ENCODE measurements at regions not wholly inside any gene's neighbourhood (a gene's known extent, or its start where the extent isn't known, plus 50 kb on each side); places are given as distances from the start of the nearest gene placed in this dataset.

DNA sequence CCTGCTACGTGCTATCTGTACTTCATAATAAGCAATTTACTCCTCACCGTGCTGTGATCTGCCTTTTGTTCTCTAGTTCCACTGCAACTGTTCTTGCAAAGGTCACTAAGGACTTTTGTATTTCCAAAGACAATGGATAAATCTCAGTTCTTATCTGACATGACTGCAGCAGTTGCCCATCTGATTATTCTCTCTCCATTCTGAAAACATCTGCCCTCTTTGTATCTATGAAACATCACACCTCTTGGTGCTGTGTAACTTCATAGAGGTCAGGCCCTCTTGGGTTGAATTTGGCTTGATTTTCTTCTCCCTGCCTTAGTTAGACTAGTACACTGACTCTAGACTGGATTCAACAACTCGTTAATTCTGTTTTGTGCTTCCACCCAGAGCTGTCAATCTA lies 319.6 kb downstream of the BTG1 start:
- Mint-ChIP-seq H3K27me3 (ENCODE audit: low read depth) (no peaks in the 10 kb centered on the region), H3K4me1 (no peaks in the 10 kb centered on the region), H3K36me3 (no peaks in the 10 kb centered on the region), H3K27ac (no peak overlapping the region), H3K9me3 (no peaks in the 10 kb centered on the region), H3K4me3 (no peak overlapping the region)
- TF ChIP-seq, protein P1, sequence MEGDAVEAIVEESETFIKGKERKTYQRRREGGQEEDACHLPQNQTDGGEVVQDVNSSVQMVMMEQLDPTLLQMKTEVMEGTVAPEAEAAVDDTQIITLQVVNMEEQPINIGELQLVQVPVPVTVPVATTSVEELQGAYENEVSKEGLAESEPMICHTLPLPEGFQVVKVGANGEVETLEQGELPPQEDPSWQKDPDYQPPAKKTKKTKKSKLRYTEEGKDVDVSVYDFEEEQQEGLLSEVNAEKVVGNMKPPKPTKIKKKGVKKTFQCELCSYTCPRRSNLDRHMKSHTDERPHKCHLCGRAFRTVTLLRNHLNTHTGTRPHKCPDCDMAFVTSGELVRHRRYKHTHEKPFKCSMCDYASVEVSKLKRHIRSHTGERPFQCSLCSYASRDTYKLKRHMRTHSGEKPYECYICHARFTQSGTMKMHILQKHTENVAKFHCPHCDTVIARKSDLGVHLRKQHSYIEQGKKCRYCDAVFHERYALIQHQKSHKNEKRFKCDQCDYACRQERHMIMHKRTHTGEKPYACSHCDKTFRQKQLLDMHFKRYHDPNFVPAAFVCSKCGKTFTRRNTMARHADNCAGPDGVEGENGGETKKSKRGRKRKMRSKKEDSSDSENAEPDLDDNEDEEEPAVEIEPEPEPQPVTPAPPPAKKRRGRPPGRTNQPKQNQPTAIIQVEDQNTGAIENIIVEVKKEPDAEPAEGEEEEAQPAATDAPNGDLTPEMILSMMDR (IDR thresholded peaks at IDR 0.05; ENCODE audit: unreplicated experiment) = no peak
- DNase-seq (ENCODE audit: low spot score in 2 of 2, unreplicated experiment in 2 of 2) = no peak

DNA sequence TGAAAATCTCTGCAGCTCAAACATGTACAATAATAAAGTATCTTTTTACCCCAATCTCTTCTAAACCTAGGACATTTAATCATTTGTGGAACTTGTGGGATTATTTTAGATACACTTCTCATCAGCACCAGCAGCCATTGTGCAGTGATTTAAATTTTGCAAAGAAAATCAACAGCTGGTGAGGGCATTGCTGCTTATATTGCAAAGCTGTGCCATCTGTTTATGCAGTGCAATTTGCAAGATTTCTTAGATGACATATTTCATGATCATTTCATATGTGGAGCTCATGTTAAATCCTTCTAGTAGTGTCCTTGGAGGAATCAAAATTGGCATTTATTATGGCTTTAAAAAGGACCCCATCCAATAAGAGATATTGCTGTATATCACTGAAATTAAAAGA lies 320.7 kb downstream of the BTG1 start:
- DNase-seq (ENCODE audit: low spot score in 2 of 2, unreplicated experiment in 2 of 2) = no peak
- Mint-ChIP-seq H3K4me1 (no peaks in the 10 kb centered on the region), H3K27me3 (ENCODE audit: low read depth) (no peaks in the 10 kb centered on the region), H3K9me3 (peaks cover 5% of the 10 kb centered on the region), H3K4me3 (no peak overlapping the region), H3K27ac (no peak overlapping the region), H3K36me3 (peaks cover 3% of the 10 kb centered on the region)
- TF ChIP-seq, protein P1 (IDR thresholded peaks at IDR 0.05; ENCODE audit: unreplicated experiment) = no peak

DNA sequence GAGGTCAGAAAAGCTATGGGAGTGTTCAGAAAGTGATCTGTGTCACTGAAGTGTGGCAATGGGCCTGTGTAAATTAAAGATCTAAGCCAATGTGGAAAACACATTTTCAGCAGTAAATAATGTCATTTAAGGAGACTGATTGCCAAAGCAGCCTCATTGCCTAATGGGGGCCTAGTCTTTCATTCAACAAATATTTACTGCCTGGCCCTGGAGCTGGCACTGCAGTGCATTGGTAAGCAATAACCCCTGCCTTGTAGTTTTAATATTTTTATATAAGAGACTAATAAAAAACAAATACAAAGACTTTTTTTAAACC lies 326.6 kb downstream of the BTG1 start:
- Mint-ChIP-seq H3K9me3 (peaks cover 8% of the 10 kb centered on the region), H3K4me3 (no peak overlapping the region), H3K27me3 (ENCODE audit: low read depth) (no peaks in the 10 kb centered on the region), H3K27ac (peak overlapping the region; percentile 49), H3K36me3 (peaks cover 3% of the 10 kb centered on the region), H3K4me1 (peaks cover 14% of the 10 kb centered on the region)
- DNase-seq (ENCODE audit: low spot score in 2 of 2, unreplicated experiment in 2 of 2) = no peak
- TF ChIP-seq, protein P1 (IDR thresholded peaks at IDR 0.05; ENCODE audit: unreplicated experiment) = no peak

DNA sequence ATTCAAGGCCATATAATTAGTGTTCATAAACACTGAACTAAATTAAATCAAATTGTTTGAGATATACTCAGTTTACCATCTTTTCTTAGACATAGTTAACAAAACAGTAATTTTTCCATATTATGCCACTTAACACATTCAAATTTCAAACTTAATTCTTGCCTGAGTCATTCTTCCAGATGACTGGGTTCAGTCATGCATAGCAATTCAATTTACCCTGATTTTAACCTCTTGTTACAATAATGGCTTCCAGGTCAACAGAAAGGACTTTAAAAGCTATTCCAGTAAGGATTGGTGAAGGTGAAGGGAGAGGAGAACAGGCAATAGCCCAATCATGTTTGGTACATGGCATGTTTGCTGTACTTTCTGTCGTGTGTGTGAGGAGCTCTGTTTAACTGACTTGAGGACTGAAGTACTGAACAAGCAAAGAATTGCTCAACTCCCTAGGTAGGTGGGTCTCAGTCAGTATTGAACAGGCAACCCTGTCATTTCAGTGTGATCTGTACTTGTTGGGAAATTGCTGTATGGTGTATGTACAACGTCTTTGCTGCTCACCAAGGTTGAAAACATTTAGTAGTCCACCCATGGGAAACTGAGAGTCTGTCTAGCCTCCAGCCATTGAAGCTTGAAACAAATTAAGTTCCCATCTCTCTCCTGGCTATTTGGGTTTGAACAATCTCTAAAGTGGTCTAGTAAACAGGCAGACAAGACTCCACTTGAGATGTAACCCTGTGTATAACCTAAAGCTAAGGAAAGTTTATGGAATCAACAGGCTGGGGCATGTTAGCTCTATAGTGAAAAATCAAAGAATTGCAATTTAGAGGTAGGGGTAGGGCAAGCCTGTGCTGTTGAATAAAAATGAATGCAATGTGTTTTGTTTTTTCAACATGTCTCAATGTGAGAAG lies 327.2 kb downstream of the BTG1 start:
- TF ChIP-seq, protein P1 (IDR thresholded peaks at IDR 0.05; ENCODE audit: unreplicated experiment) = no peak
- H3K27me3 Mint-ChIP-seq (ENCODE audit: low read depth) = no peaks in the 10 kb centered on the region
- no peak for DNase-seq (ENCODE audit: low spot score in 2 of 2, unreplicated experiment in 2 of 2)
- peak overlapping the region; percentile 49 for H3K27ac Mint-ChIP-seq
- H3K36me3 Mint-ChIP-seq = peaks cover 3% of the 10 kb centered on the region
- no peak overlapping the region for H3K4me3 Mint-ChIP-seq
- peaks cover 8% of the 10 kb centered on the region for H3K9me3 Mint-ChIP-seq
- H3K4me1 Mint-ChIP-seq = peaks cover 14% of the 10 kb centered on the region

DNA sequence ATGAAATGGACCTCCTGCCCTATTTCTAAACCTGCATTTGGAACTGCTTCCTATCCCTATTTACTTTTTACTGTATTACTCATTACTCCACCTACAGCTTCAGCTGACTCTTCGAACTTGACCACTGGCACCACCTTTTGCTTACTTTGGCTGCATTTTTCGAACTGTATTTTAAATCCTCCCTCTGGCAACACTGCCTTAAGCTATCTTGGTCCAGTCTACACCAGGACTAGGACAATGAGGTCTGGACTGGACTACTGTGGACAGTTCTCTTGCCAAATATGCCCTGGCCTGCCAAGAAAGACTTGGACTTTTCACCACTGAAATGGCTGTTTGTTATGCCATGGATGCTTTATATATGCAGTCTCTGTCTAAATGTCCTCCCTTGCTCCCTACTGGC lies 328.1 kb downstream of the BTG1 start:
- DNase-seq (ENCODE audit: low spot score in 2 of 2, unreplicated experiment in 2 of 2) = no peak
- H3K27ac Mint-ChIP-seq = no peak overlapping the region
- peaks cover 3% of the 10 kb centered on the region for H3K36me3 Mint-ChIP-seq
- peaks cover 8% of the 10 kb centered on the region for H3K9me3 Mint-ChIP-seq
- peaks cover 14% of the 10 kb centered on the region for H3K4me1 Mint-ChIP-seq
- TF ChIP-seq, protein P1 (IDR thresholded peaks at IDR 0.05; ENCODE audit: unreplicated experiment) = no peak
- no peaks in the 10 kb centered on the region for H3K27me3 Mint-ChIP-seq (ENCODE audit: low read depth)
- no peak overlapping the region for H3K4me3 Mint-ChIP-seq

Data from mesothelial cell of epicardium (in vitro differentiated cells).